ENCODE measurements at regions not wholly inside any gene's neighbourhood (a gene's known extent, or its start where the extent isn't known, plus 50 kb on each side); places are given as distances from the start of the nearest gene placed in this dataset.

DNA sequence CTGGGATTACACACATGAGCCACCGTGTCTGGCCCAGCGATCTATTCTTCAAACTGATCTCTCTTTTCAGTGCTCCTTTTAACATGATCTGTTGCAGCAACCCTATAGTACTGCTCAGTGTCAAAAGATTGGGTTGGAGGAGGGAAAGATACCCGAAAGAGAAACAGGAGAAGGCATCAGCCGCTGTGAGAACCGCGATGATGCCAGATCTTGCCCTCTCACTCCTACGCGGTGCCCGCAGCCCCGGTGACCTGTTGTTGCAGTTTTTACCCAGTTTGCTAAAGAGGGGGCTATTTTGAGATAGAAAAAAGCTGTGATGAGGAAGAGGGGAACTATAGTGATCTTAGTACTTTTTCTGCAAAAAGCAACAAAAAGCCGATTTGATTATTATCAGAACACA, 335.5 kb downstream of the KCNS3 start:
- Histone ChIP-seq H3K36me3 (ENCODE audit: control insufficient read depth in 1 of 2, insufficient read depth in 2 of 2, low read length in 2 of 2) (no peaks in the 10 kb centered on the region), H3K4me1 (ENCODE audit: control insufficient read depth in 1 of 2, insufficient read depth in 2 of 2, low read length in 2 of 2) (no peaks in the 10 kb centered on the region), H3K27me3 (ENCODE audit: low read depth, low read length) (no peaks in the 10 kb centered on the region), H3K4me3 (ENCODE audit: low read depth in 1 of 2, low read length in 2 of 2) (no peak overlapping the region), H3K27ac (ENCODE audit: low read length) (no peak overlapping the region), H3K9me3 (ENCODE audit: control insufficient read depth in 1 of 2, low read length in 2 of 2) (no peaks in the 10 kb centered on the region)

GRCh38 chr2:18209934-18210639, 331.6 kb downstream of the KCNS3 start:
- Histone ChIP-seq H3K4me1 (ENCODE audit: control insufficient read depth in 1 of 2, insufficient read depth in 2 of 2, low read length in 2 of 2) (no peaks in the 10 kb centered on the region), H3K27ac (ENCODE audit: low read length) (no peak overlapping the region), H3K36me3 (ENCODE audit: control insufficient read depth in 1 of 2, insufficient read depth in 2 of 2, low read length in 2 of 2) (no peaks in the 10 kb centered on the region), H3K4me3 (ENCODE audit: low read depth in 1 of 2, low read length in 2 of 2) (no peak overlapping the region), H3K9me3 (ENCODE audit: control insufficient read depth in 1 of 2, low read length in 2 of 2) (no peaks in the 10 kb centered on the region), H3K27me3 (ENCODE audit: low read depth, low read length) (no peaks in the 10 kb centered on the region)

- Histone ChIP-seq H3K4me1 (ENCODE audit: control insufficient read depth in 1 of 2, insufficient read depth in 2 of 2, low read length in 2 of 2) (no peaks in the 10 kb centered on the region), H3K36me3 (ENCODE audit: control insufficient read depth in 1 of 2, insufficient read depth in 2 of 2, low read length in 2 of 2) (no peaks in the 10 kb centered on the region), H3K9me3 (ENCODE audit: control insufficient read depth in 1 of 2, low read length in 2 of 2) (no peaks in the 10 kb centered on the region), H3K4me3 (ENCODE audit: low read depth in 1 of 2, low read length in 2 of 2) (no peak overlapping the region), H3K27me3 (ENCODE audit: low read depth, low read length) (no peaks in the 10 kb centered on the region), H3K27ac (ENCODE audit: low read length) (no peak overlapping the region)
These were observed 330.5 kb downstream of the KCNS3 start for GRCh38 chr2:18208956-18209355.

DNA sequence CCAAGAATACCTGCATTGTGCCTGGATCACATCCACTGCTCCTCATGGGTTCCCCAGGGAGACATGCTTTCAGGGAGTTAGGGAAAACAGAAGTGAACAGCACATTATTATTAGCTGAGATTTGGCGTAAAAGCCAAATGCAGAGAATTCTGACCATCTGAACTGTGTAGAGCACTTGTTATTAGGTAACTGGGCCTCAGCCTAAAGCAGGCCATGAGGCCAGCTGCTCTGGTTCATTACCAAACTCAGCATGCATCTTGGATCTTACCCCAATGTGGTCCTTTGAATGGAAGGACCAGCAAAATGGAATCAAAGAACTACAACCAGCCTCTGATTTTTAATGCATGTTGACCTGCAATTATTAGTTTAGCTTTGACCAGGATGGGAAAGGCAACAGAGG, 322.3 kb downstream of the KCNS3 start:
- no peaks in the 10 kb centered on the region for H3K4me1 ChIP-seq (ENCODE audit: control insufficient read depth in 1 of 2, insufficient read depth in 2 of 2, low read length in 2 of 2)
- no peaks in the 10 kb centered on the region for H3K9me3 ChIP-seq (ENCODE audit: control insufficient read depth in 1 of 2, low read length in 2 of 2)
- no peaks in the 10 kb centered on the region for H3K27me3 ChIP-seq (ENCODE audit: low read depth, low read length)
- no peak overlapping the region for H3K27ac ChIP-seq (ENCODE audit: low read length)
- H3K4me3 ChIP-seq (ENCODE audit: low read depth in 1 of 2, low read length in 2 of 2): no peak overlapping the region
- H3K36me3 ChIP-seq (ENCODE audit: control insufficient read depth in 1 of 2, insufficient read depth in 2 of 2, low read length in 2 of 2): no peaks in the 10 kb centered on the region

DNA sequence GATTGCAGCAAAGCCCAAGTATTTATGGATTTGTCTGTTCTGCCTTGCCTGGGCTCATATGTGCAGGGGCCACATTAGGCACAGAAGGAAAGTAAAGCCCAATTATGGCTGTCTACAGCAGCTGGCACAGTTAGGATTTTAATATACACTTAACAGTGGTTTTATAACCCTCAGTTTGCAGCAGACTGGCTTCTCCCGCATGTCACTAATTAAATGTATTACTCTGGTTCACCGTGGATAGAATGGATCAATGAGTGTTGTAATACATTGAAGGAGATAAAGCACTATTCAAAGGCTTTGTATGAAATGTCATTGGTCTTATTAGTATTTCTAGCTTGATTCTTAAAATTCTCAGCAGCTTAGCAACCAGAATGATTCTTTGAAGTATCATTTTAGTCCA, 320.2 kb downstream of the KCNS3 start:
- Histone ChIP-seq H3K36me3 (ENCODE audit: control insufficient read depth in 1 of 2, insufficient read depth in 2 of 2, low read length in 2 of 2) (no peaks in the 10 kb centered on the region), H3K4me1 (ENCODE audit: control insufficient read depth in 1 of 2, insufficient read depth in 2 of 2, low read length in 2 of 2) (no peaks in the 10 kb centered on the region), H3K9me3 (ENCODE audit: control insufficient read depth in 1 of 2, low read length in 2 of 2) (no peaks in the 10 kb centered on the region), H3K4me3 (ENCODE audit: low read depth in 1 of 2, low read length in 2 of 2) (no peak overlapping the region), H3K27me3 (ENCODE audit: low read depth, low read length) (no peaks in the 10 kb centered on the region), H3K27ac (ENCODE audit: low read length) (no peak overlapping the region)

- H3K4me1 ChIP-seq (ENCODE audit: control insufficient read depth in 1 of 2, insufficient read depth in 2 of 2, low read length in 2 of 2): no peaks in the 10 kb centered on the region
- H3K4me3 ChIP-seq (ENCODE audit: low read depth in 1 of 2, low read length in 2 of 2): no peak overlapping the region
- H3K27me3 ChIP-seq (ENCODE audit: low read depth, low read length): no peaks in the 10 kb centered on the region
- no peaks in the 10 kb centered on the region for H3K9me3 ChIP-seq (ENCODE audit: control insufficient read depth in 1 of 2, low read length in 2 of 2)
- H3K36me3 ChIP-seq (ENCODE audit: control insufficient read depth in 1 of 2, insufficient read depth in 2 of 2, low read length in 2 of 2): no peaks in the 10 kb centered on the region
- H3K27ac ChIP-seq (ENCODE audit: low read length): no peak overlapping the region
These were observed 315.7 kb downstream of the KCNS3 start for GRCh38 chr2:18194161-18194560.

DNA sequence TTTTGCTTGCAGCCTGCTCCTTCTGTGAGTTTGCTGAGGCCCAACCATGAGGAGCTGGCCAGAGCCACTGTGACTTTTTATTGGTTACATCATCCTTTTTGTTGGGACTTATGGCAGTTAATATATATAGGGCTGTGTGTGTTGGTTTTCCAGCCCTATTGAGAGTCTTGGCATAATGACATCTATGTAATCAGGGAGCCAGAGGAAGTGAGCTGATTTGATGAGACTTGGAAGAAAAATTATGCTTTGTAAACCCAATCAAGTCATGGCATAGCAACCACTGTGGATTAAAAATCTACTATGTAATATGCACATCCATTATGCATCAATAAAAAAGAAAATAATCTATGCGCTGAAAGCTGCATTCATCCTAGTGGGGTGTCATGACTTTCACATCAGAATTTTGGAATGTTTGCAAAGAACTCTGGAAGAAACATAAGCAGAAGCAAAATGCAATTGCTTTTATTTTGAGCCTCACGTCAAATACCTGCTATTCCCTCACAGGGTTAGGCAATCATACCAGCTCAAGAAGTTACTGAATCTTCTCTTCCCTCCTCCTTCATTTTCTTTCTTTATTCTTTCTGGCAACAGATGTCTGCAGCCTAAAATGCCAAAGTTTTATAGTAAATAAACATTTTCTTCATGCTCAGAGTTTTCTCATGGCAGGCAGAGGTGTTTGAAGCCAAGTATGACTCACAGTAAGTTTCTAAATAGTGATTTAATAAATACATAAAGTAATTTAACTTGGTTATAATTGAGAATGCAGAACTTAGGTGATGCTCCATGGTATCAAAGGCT, 308.5 kb downstream of the KCNS3 start:
- Histone ChIP-seq H3K4me3 (ENCODE audit: low read depth in 1 of 2, low read length in 2 of 2) (no peak overlapping the region), H3K4me1 (ENCODE audit: control insufficient read depth in 1 of 2, insufficient read depth in 2 of 2, low read length in 2 of 2) (no peaks in the 10 kb centered on the region), H3K27ac (ENCODE audit: low read length) (no peak overlapping the region), H3K36me3 (ENCODE audit: control insufficient read depth in 1 of 2, insufficient read depth in 2 of 2, low read length in 2 of 2) (no peaks in the 10 kb centered on the region), H3K9me3 (ENCODE audit: control insufficient read depth in 1 of 2, low read length in 2 of 2) (no peaks in the 10 kb centered on the region), H3K27me3 (ENCODE audit: low read depth, low read length) (no peaks in the 10 kb centered on the region)

- Histone ChIP-seq H3K4me3 (ENCODE audit: low read depth in 1 of 2, low read length in 2 of 2) (no peak overlapping the region), H3K27me3 (ENCODE audit: low read depth, low read length) (no peaks in the 10 kb centered on the region), H3K27ac (ENCODE audit: low read length) (no peak overlapping the region), H3K36me3 (ENCODE audit: control insufficient read depth in 1 of 2, insufficient read depth in 2 of 2, low read length in 2 of 2) (no peaks in the 10 kb centered on the region), H3K4me1 (ENCODE audit: control insufficient read depth in 1 of 2, insufficient read depth in 2 of 2, low read length in 2 of 2) (no peaks in the 10 kb centered on the region), H3K9me3 (ENCODE audit: control insufficient read depth in 1 of 2, low read length in 2 of 2) (no peaks in the 10 kb centered on the region)
These were observed 304.4 kb downstream of the KCNS3 start for GRCh38 chr2:18182861-18183260.

GRCh38 chr2:18180912-18181311, 302.4 kb downstream of the KCNS3 start:
- H3K36me3 ChIP-seq (ENCODE audit: control insufficient read depth in 1 of 2, insufficient read depth in 2 of 2, low read length in 2 of 2): no peaks in the 10 kb centered on the region
- H3K27ac ChIP-seq (ENCODE audit: low read length): no peak overlapping the region
- no peaks in the 10 kb centered on the region for H3K27me3 ChIP-seq (ENCODE audit: low read depth, low read length)
- no peaks in the 10 kb centered on the region for H3K9me3 ChIP-seq (ENCODE audit: control insufficient read depth in 1 of 2, low read length in 2 of 2)
- no peaks in the 10 kb centered on the region for H3K4me1 ChIP-seq (ENCODE audit: control insufficient read depth in 1 of 2, insufficient read depth in 2 of 2, low read length in 2 of 2)
- H3K4me3 ChIP-seq (ENCODE audit: low read depth in 1 of 2, low read length in 2 of 2): no peak overlapping the region

GRCh38 chr2:18180031-18180610, 301.7 kb downstream of the KCNS3 start:
- H3K36me3 ChIP-seq (ENCODE audit: control insufficient read depth in 1 of 2, insufficient read depth in 2 of 2, low read length in 2 of 2): no peaks in the 10 kb centered on the region
- H3K27me3 ChIP-seq (ENCODE audit: low read depth, low read length): no peaks in the 10 kb centered on the region
- no peaks in the 10 kb centered on the region for H3K4me1 ChIP-seq (ENCODE audit: control insufficient read depth in 1 of 2, insufficient read depth in 2 of 2, low read length in 2 of 2)
- no peaks in the 10 kb centered on the region for H3K9me3 ChIP-seq (ENCODE audit: control insufficient read depth in 1 of 2, low read length in 2 of 2)
- H3K27ac ChIP-seq (ENCODE audit: low read length): no peak overlapping the region
- H3K4me3 ChIP-seq (ENCODE audit: low read depth in 1 of 2, low read length in 2 of 2): no peak overlapping the region

- H3K36me3 ChIP-seq (ENCODE audit: control insufficient read depth in 1 of 2, insufficient read depth in 2 of 2, low read length in 2 of 2): no peaks in the 10 kb centered on the region
- no peaks in the 10 kb centered on the region for H3K4me1 ChIP-seq (ENCODE audit: control insufficient read depth in 1 of 2, insufficient read depth in 2 of 2, low read length in 2 of 2)
- no peaks in the 10 kb centered on the region for H3K27me3 ChIP-seq (ENCODE audit: low read depth, low read length)
- H3K4me3 ChIP-seq (ENCODE audit: low read depth in 1 of 2, low read length in 2 of 2): no peak overlapping the region
- no peak overlapping the region for H3K27ac ChIP-seq (ENCODE audit: low read length)
- no peaks in the 10 kb centered on the region for H3K9me3 ChIP-seq (ENCODE audit: control insufficient read depth in 1 of 2, low read length in 2 of 2)
These were observed 300.4 kb downstream of the KCNS3 start for GRCh38 chr2:18178736-18179349.

Measured in muscle layer of duodenum (tissue), 2 donors.